Endothelial cell of umbilical vein (primary cell): ENCODE measurements at regions not wholly inside any gene's neighbourhood (a gene's known extent, or its start where the extent isn't known, plus 50 kb on each side); places are given as distances from the start of the nearest gene placed in this dataset.

Experiments used
- BruUV-seq: library from RNA; stranded (reverse); fragments of 400-500 nt; replicated peaks from 2 replicates; lab custom pipeline; 2021; lab: Mats Ljungman, UMichigan
- CTCF ChIA-PET: fragments of 300-600, 350-600 bp; sonication (Branson Sonifier 250); formaldehyde crosslinking; loops from one replicate; lab custom pipeline; 2021; ENCODE audit warnings: antibody characterized with exemption, inconsistent platforms; lab: Charles Lee
- POLR2A ChIA-PET: fragments of 300-600, 350-600 bp; sonication (Branson Sonifier 250); formaldehyde crosslinking; loops from one replicate; lab custom pipeline; 2021; ENCODE audit warnings: antibody characterized with exemption, inconsistent platforms; lab: Charles Lee
- DNase-seq: peaks from one replicate; pipeline ENCODE4 v3.0.0-alpha.2; 2011; ENCODE audit warnings: low read depth, low spot score
- FAIRE-seq: peaks from 2 replicates; lab custom pipeline; 2011; peaks lifted over from hg19 to GRCh38; lab: Jason Lieb, UNC
- H2AFZ ChIP-seq: 2 replicates; pipeline ENCODE4 v1.6.0; 2012; ENCODE audit warnings: low read depth, low read length, control low read depth, inconsistent platforms
- H3K27ac ChIP-seq: 2 replicates; pipeline ENCODE4 v1.5.1; 2011; ENCODE audit warnings: low read depth, mild to moderate bottlenecking, control low read depth, low read length, moderate library complexity; ENCODE audit not compliant: insufficient read depth
- H3K27me3 ChIP-seq, 2 experiments: 2 replicates each; pipeline versions ENCODE4 v1.6.0 to v1.6.1; 2011; ENCODE audit warnings: low read length in 2 of 2, mixed read lengths in 1 of 2; ENCODE audit not compliant: control insufficient read depth in 2 of 2, insufficient read depth in 2 of 2
- H3K36me3 ChIP-seq, 2 experiments: 2 replicates in 1 of 2; 3 replicates in 1 of 2; pipeline ENCODE4 v1.5.1; 2011; ENCODE audit warnings: low read length in 2 of 2, mild to moderate bottlenecking in 1 of 2, moderate library complexity in 1 of 2; ENCODE audit not compliant: control insufficient read depth in 2 of 2, insufficient read depth in 2 of 2; ENCODE audit errors: extremely low read depth in 1 of 2
- H3K4me1 ChIP-seq: 3 replicates; pipeline ENCODE4 v1.5.1; 2011; ENCODE audit warnings: mild to moderate bottlenecking, low read length; ENCODE audit not compliant: control insufficient read depth, insufficient read depth; ENCODE audit errors: extremely low read depth
- H3K4me2 ChIP-seq: 2 replicates; pipeline ENCODE4 v1.6.1; 2011; ENCODE audit warnings: low read length, control low read depth, mixed read lengths; ENCODE audit not compliant: insufficient read depth
- H3K4me3 ChIP-seq, 3 experiments: fragments of 200-600 bp in 1 of 3; sonication (generic), shearing (Covaris generic) in 1 of 3; replicated peaks in 1 of 3; 2 replicates each; pipeline ENCODE4 v1.5.1; 2011 to 2016; ENCODE audit warnings: control low read depth in 3 of 3, low read length in 3 of 3, mild to moderate bottlenecking in 2 of 3, inconsistent platforms in 1 of 3, low read depth in 1 of 3, moderate library complexity in 1 of 3; ENCODE audit not compliant: insufficient read depth in 1 of 3
- H3K79me2 ChIP-seq: 2 replicates; pipeline ENCODE4 v1.6.0; 2012; ENCODE audit warnings: low read length, inconsistent platforms; ENCODE audit not compliant: control insufficient read depth, insufficient read depth
- H3K9ac ChIP-seq: replicated peaks from 2 replicates; pipeline ENCODE3; 2011; ENCODE audit warnings: low read length, control low read depth; ENCODE audit not compliant: insufficient read depth; ENCODE audit errors: extremely low read depth
- H3K9me1 ChIP-seq: replicated peaks from 3 replicates; pipeline ENCODE4 v1.6.0; 2011; ENCODE audit warnings: mild to moderate bottlenecking, low read length; ENCODE audit not compliant: control insufficient read depth, insufficient read depth; ENCODE audit errors: extremely low read depth
- H3K9me3 ChIP-seq: replicated peaks from 2 replicates; pipeline ENCODE4 v1.5.1; 2012; ENCODE audit warnings: low read length, inconsistent platforms; ENCODE audit not compliant: control insufficient read depth, insufficient read depth
- H4K20me1 ChIP-seq: replicated peaks from 2 replicates; pipeline ENCODE3; 2011; ENCODE audit warnings: mild to moderate bottlenecking, low read length; ENCODE audit not compliant: control insufficient read depth, insufficient read depth; ENCODE audit errors: extremely low read depth
- EZH2 ChIP-seq: IDR thresholded peaks from 2 replicates; pipeline ENCODE4 v1.6.1; 2012; ENCODE audit warnings: borderline replicate concordance, low read depth, mild to moderate bottlenecking, moderate library complexity, low read length, inconsistent platforms; ENCODE audit not compliant: severe bottlenecking
- FOS ChIP-seq: IDR thresholded peaks from 2 replicates; pipeline ENCODE4 v1.6.1; 2011; ENCODE audit warnings: mild to moderate bottlenecking, low read length, moderate library complexity, borderline replicate concordance; ENCODE audit not compliant: insufficient read depth
- GATA2 ChIP-seq: IDR thresholded peaks from 2 replicates; pipeline ENCODE4 v1.7.0; 2011; ENCODE audit warnings: low read depth, mild to moderate bottlenecking, moderate library complexity, mixed read lengths, low read length; ENCODE audit not compliant: insufficient read length, insufficient read depth
- JUN ChIP-seq: IDR thresholded peaks from 2 replicates; pipeline ENCODE4 v1.6.1; 2011; ENCODE audit warnings: borderline replicate concordance, low read depth; ENCODE audit not compliant: insufficient read length, insufficient read depth
- MYC ChIP-seq: IDR thresholded peaks from one replicate; pipeline ENCODE4 v1.6.1; 2011; ENCODE audit warnings: mild to moderate bottlenecking, low read depth, low read length
- POLR2A ChIP-seq: IDR thresholded peaks from 2 replicates; pipeline ENCODE4 v1.6.1; 2012; ENCODE audit warnings: low read depth, mild to moderate bottlenecking, control low read depth, low read length
- POLR2AphosphoS5 ChIP-seq: IDR thresholded peaks from 2 replicates; pipeline ENCODE4 v1.6.1; 2012; ENCODE audit warnings: low read depth, mild to moderate bottlenecking, control low read depth, low read length, moderate library complexity; ENCODE audit not compliant: insufficient read depth
- dilution Hi-C: fragments of 300-500 bp; cut with MboI; formaldehyde crosslinking; loops from one replicate; pipeline ENCODE4 v1.15.0; 2019; ENCODE audit warnings: low sequenced_read_pairs; ENCODE audit not compliant: extremely low pct_ligation_motif_present
- intact Hi-C: fragments of 100-400 bp; cut with micrococcal nuclease; formaldehyde crosslinking; loops from one replicate; pipeline ENCODE4 v1.10.0; 2022
- TF ChIP-seq, protein P1 (sequence below), 2 donors: IDR thresholded peaks; 1 replicate in 1 of 2; 2 replicates in 1 of 2; pipeline ENCODE4 v1.5.1; 2011; ENCODE audit warnings: low read length in 2 of 2, mild to moderate bottlenecking in 2 of 2, moderate library complexity in 2 of 2, control low read depth in 1 of 2, inconsistent platforms in 1 of 2, low read depth in 1 of 2; ENCODE audit not compliant: insufficient read depth in 1 of 2; ENCODE audit errors: extremely low read depth in 1 of 2
- TF ChIP-seq, protein P2 (sequence below): IDR thresholded peaks from 2 replicates; pipeline ENCODE4 v1.6.1; 2011; ENCODE audit not compliant: insufficient read depth, insufficient read length

DNA sequence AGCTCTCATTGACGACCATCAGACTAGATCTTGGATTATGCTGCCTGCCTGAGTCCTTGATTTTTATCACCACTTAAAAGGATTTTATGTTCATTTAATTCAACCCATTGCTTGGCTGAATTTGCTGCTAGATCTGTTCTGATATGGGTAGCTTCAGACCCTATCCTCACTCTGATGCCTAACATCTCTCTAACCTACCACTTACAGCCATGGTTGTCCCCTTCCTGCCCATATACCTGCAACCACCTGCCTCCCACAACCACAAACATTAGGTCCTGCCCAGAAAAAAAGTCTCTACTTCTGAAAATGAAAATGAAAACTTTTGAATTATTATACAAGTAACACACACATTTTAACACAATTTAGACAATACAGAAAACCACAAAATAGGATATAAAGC is 310.8 kb downstream of the HNRNPD start:
- ChIA-PET CTCF (no interaction called here), POLR2A (no interaction called here)
- no peak overlapping the region for H3K4me2 ChIP-seq
- no peaks in the 10 kb centered on the region for H3K36me3 ChIP-seq
- no peak overlapping the region for H3K4me3 ChIP-seq
- H4K20me1 ChIP-seq = no peaks in the 10 kb centered on the region
- no peaks in the 10 kb centered on the region for H3K9me3 ChIP-seq
- DNase-seq = no peak
- no peaks in the 10 kb centered on the region for H3K27me3 ChIP-seq
- intact Hi-C loops (no loop called here), dilution Hi-C loops (no loop called here)
- H3K9ac ChIP-seq = no peak overlapping the region
- H3K9me1 ChIP-seq = no peaks in the 10 kb centered on the region
- no peaks in the 10 kb centered on the region for H3K4me1 ChIP-seq
- H3K27ac ChIP-seq = no peak overlapping the region
- no peak for TF ChIP-seq MYC
- TF ChIP-seq FOS = no peak
- TF ChIP-seq, protein P1, sequence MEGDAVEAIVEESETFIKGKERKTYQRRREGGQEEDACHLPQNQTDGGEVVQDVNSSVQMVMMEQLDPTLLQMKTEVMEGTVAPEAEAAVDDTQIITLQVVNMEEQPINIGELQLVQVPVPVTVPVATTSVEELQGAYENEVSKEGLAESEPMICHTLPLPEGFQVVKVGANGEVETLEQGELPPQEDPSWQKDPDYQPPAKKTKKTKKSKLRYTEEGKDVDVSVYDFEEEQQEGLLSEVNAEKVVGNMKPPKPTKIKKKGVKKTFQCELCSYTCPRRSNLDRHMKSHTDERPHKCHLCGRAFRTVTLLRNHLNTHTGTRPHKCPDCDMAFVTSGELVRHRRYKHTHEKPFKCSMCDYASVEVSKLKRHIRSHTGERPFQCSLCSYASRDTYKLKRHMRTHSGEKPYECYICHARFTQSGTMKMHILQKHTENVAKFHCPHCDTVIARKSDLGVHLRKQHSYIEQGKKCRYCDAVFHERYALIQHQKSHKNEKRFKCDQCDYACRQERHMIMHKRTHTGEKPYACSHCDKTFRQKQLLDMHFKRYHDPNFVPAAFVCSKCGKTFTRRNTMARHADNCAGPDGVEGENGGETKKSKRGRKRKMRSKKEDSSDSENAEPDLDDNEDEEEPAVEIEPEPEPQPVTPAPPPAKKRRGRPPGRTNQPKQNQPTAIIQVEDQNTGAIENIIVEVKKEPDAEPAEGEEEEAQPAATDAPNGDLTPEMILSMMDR (IDR thresholded peaks at IDR 0.05; ENCODE audit: extremely low read depth in 1 of 2, insufficient read depth in 1 of 2, low read depth in 1 of 2, low read length in 2 of 2) = no peak
- no peak for TF ChIP-seq GATA2
- TF ChIP-seq POLR2A = no peak
- TF ChIP-seq, protein P2, sequence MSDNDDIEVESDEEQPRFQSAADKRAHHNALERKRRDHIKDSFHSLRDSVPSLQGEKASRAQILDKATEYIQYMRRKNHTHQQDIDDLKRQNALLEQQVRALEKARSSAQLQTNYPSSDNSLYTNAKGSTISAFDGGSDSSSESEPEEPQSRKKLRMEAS = no peak
- TF ChIP-seq JUN = no peak
- no peak for TF ChIP-seq EZH2
- no peak for TF ChIP-seq POLR2AphosphoS5
- FAIRE-seq = no peak
- H3K79me2 ChIP-seq = no peaks in the 10 kb centered on the region
- no TSS peak for BruUV-seq
- H2AFZ ChIP-seq = no peak overlapping the region
